T-helper 1 cell treated with Interleukin-12 subunit alpha and Interleukin-12 subunit beta and Interleukin-4 antibody, amounts not matched to agents 30 μg/mL and 1 μg/mL, for 36 hours (primary cell): ENCODE measurements at regions not wholly inside any gene's neighbourhood (a gene's known extent, or its start where the extent isn't known, plus 50 kb on each side); places are given as distances from the start of the nearest gene placed in this dataset.

Experiments
- H3K27ac Mint-ChIP-seq: one replicate; pipeline ENCODE4 v1.8.0; 2021; ENCODE audit warnings: mild to moderate bottlenecking, mixed read lengths
- H3K27me3 Mint-ChIP-seq: one replicate; pipeline ENCODE4 v1.8.0; 2021; ENCODE audit warnings: low read depth, mixed read lengths
- H3K36me3 Mint-ChIP-seq: one replicate; pipeline ENCODE4 v1.8.0; 2021; ENCODE audit warnings: low read depth, mixed read lengths
- H3K4me1 Mint-ChIP-seq: one replicate; pipeline ENCODE4 v1.8.0; 2021; ENCODE audit warnings: low read depth, mixed read lengths
- H3K4me3 Mint-ChIP-seq: one replicate; pipeline ENCODE4 v1.8.0; 2021; ENCODE audit warnings: mild to moderate bottlenecking, moderate library complexity, mixed read lengths
- H3K9me3 Mint-ChIP-seq: one replicate; pipeline ENCODE4 v1.8.0; 2021; ENCODE audit warnings: mixed read lengths

GRCh38 chr6:140849456-140849855, 1283.3 kb upstream of the GJE1 start:
- Mint-ChIP-seq H3K4me3 (no peak overlapping the region), H3K9me3 (no peaks in the 10 kb centered on the region), H3K27me3 (no peaks in the 10 kb centered on the region), H3K27ac (no peak overlapping the region), H3K4me1 (no peaks in the 10 kb centered on the region), H3K36me3 (no peaks in the 10 kb centered on the region)

- Mint-ChIP-seq H3K36me3 (no peaks in the 10 kb centered on the region), H3K27me3 (no peaks in the 10 kb centered on the region), H3K27ac (no peak overlapping the region), H3K4me3 (no peak overlapping the region), H3K4me1 (no peaks in the 10 kb centered on the region), H3K9me3 (no peaks in the 10 kb centered on the region)
These were observed 1285.5 kb upstream of the GJE1 start for GRCh38 chr6:140847262-140847645.

GRCh38 chr6:140846503-140847261, 1286.0 kb upstream of the GJE1 start:
- Mint-ChIP-seq H3K27ac (no peak overlapping the region), H3K27me3 (no peaks in the 10 kb centered on the region), H3K4me3 (no peak overlapping the region), H3K4me1 (no peaks in the 10 kb centered on the region), H3K36me3 (no peaks in the 10 kb centered on the region), H3K9me3 (no peaks in the 10 kb centered on the region)

- no peaks in the 10 kb centered on the region for H3K36me3 Mint-ChIP-seq
- H3K9me3 Mint-ChIP-seq = no peaks in the 10 kb centered on the region
- no peak overlapping the region for H3K4me3 Mint-ChIP-seq
- H3K27ac Mint-ChIP-seq = no peak overlapping the region
- no peaks in the 10 kb centered on the region for H3K4me1 Mint-ChIP-seq
- H3K27me3 Mint-ChIP-seq = no peaks in the 10 kb centered on the region
These were observed 1287.0 kb upstream of the GJE1 start for GRCh38 chr6:140845701-140846100.

- H3K36me3 Mint-ChIP-seq = no peaks in the 10 kb centered on the region
- no peaks in the 10 kb centered on the region for H3K4me1 Mint-ChIP-seq
These were observed 1288.6 kb upstream of the GJE1 start for GRCh38 chr6:140844167-140844566.

GRCh38 chr6:140833408-140833807, 1299.3 kb upstream of the GJE1 start:
- peaks cover 7% of the 10 kb centered on the region for H3K27me3 Mint-ChIP-seq
- H3K4me3 Mint-ChIP-seq = no peak overlapping the region
- H3K4me1 Mint-ChIP-seq = no peaks in the 10 kb centered on the region
- H3K36me3 Mint-ChIP-seq = no peaks in the 10 kb centered on the region
- no peaks in the 10 kb centered on the region for H3K9me3 Mint-ChIP-seq
- no peak overlapping the region for H3K27ac Mint-ChIP-seq

More at GRCh38 chr6:140844167-140844566, 1288.6 kb upstream of the GJE1 start:
- Mint-ChIP-seq H3K4me3 (no peak overlapping the region), H3K27me3 (no peaks in the 10 kb centered on the region), H3K9me3 (no peaks in the 10 kb centered on the region), H3K27ac (no peak overlapping the region)

- Mint-ChIP-seq H3K4me1 (no peaks in the 10 kb centered on the region), H3K27me3 (peaks cover 7% of the 10 kb centered on the region), H3K9me3 (no peaks in the 10 kb centered on the region), H3K36me3 (no peaks in the 10 kb centered on the region), H3K4me3 (no peak overlapping the region), H3K27ac (no peak overlapping the region)
These were observed 1302.1 kb upstream of the GJE1 start for GRCh38 chr6:140830666-140831065.

- H3K36me3 Mint-ChIP-seq = no peaks in the 10 kb centered on the region
- no peak overlapping the region for H3K4me3 Mint-ChIP-seq
- H3K27ac Mint-ChIP-seq = no peak overlapping the region
- no peaks in the 10 kb centered on the region for H3K9me3 Mint-ChIP-seq
- peaks cover 9% of the 10 kb centered on the region for H3K27me3 Mint-ChIP-seq
- H3K4me1 Mint-ChIP-seq = no peaks in the 10 kb centered on the region
These were observed 1303.9 kb upstream of the GJE1 start for GRCh38 chr6:140828856-140829255.

GRCh38 chr6:140827593-140827992, 1305.1 kb upstream of the GJE1 start:
- Mint-ChIP-seq H3K27ac (no peak overlapping the region), H3K4me1 (no peaks in the 10 kb centered on the region), H3K4me3 (no peak overlapping the region), H3K9me3 (no peaks in the 10 kb centered on the region), H3K36me3 (no peaks in the 10 kb centered on the region), H3K27me3 (peaks cover 8% of the 10 kb centered on the region)

GRCh38 chr6:140825731-140826130, 1307.0 kb upstream of the GJE1 start:
- no peak overlapping the region for H3K27ac Mint-ChIP-seq
- no peaks in the 10 kb centered on the region for H3K4me1 Mint-ChIP-seq
- H3K36me3 Mint-ChIP-seq = no peaks in the 10 kb centered on the region
- H3K9me3 Mint-ChIP-seq = no peaks in the 10 kb centered on the region
- peaks cover 10% of the 10 kb centered on the region for H3K27me3 Mint-ChIP-seq
- no peak overlapping the region for H3K4me3 Mint-ChIP-seq

GRCh38 chr6:140824595-140824994, 1308.1 kb upstream of the GJE1 start:
- Mint-ChIP-seq H3K9me3 (no peaks in the 10 kb centered on the region), H3K27me3 (peaks cover 17% of the 10 kb centered on the region), H3K36me3 (no peaks in the 10 kb centered on the region), H3K4me3 (no peak overlapping the region), H3K4me1 (no peaks in the 10 kb centered on the region), H3K27ac (no peak overlapping the region)

- peaks cover 17% of the 10 kb centered on the region for H3K27me3 Mint-ChIP-seq
- H3K36me3 Mint-ChIP-seq = no peaks in the 10 kb centered on the region
- H3K4me3 Mint-ChIP-seq = no peak overlapping the region
- H3K27ac Mint-ChIP-seq = no peak overlapping the region
- no peaks in the 10 kb centered on the region for H3K4me1 Mint-ChIP-seq
- no peaks in the 10 kb centered on the region for H3K9me3 Mint-ChIP-seq
These were observed 1311.5 kb upstream of the GJE1 start for GRCh38 chr6:140821196-140821595.

- Mint-ChIP-seq H3K27me3 (peaks cover 25% of the 10 kb centered on the region), H3K9me3 (no peaks in the 10 kb centered on the region), H3K4me1 (no peaks in the 10 kb centered on the region), H3K4me3 (no peak overlapping the region), H3K36me3 (no peaks in the 10 kb centered on the region), H3K27ac (no peak overlapping the region)
These were observed 1315.5 kb upstream of the GJE1 start for GRCh38 chr6:140817176-140817575.

GRCh38 chr6:140816681-140817080, 1316.0 kb upstream of the GJE1 start:
- Mint-ChIP-seq H3K36me3 (no peaks in the 10 kb centered on the region), H3K4me3 (no peak overlapping the region), H3K4me1 (no peaks in the 10 kb centered on the region), H3K9me3 (no peaks in the 10 kb centered on the region), H3K27me3 (peaks cover 25% of the 10 kb centered on the region), H3K27ac (no peak overlapping the region)

- Mint-ChIP-seq H3K9me3 (peaks cover 7% of the 10 kb centered on the region), H3K4me3 (no peak overlapping the region), H3K4me1 (peaks cover 19% of the 10 kb centered on the region), H3K27ac (no peak overlapping the region), H3K36me3 (peaks cover 7% of the 10 kb centered on the region), H3K27me3 (peaks cover 22% of the 10 kb centered on the region)
These were observed 1320.1 kb upstream of the GJE1 start for GRCh38 chr6:140812636-140813035.

GRCh38 chr6:140811642-140812041, 1321.1 kb upstream of the GJE1 start:
- peaks cover 7% of the 10 kb centered on the region for H3K36me3 Mint-ChIP-seq
- H3K4me3 Mint-ChIP-seq = no peak overlapping the region
- no peak overlapping the region for H3K27ac Mint-ChIP-seq
- H3K9me3 Mint-ChIP-seq = peaks cover 7% of the 10 kb centered on the region
- H3K4me1 Mint-ChIP-seq = peaks cover 19% of the 10 kb centered on the region
- peaks cover 24% of the 10 kb centered on the region for H3K27me3 Mint-ChIP-seq
